ENCODE measurements at regions not wholly inside any gene's neighbourhood (a gene's known extent, or its start where the extent isn't known, plus 50 kb on each side); places are given as distances from the start of the nearest gene placed in this dataset.

DNA sequence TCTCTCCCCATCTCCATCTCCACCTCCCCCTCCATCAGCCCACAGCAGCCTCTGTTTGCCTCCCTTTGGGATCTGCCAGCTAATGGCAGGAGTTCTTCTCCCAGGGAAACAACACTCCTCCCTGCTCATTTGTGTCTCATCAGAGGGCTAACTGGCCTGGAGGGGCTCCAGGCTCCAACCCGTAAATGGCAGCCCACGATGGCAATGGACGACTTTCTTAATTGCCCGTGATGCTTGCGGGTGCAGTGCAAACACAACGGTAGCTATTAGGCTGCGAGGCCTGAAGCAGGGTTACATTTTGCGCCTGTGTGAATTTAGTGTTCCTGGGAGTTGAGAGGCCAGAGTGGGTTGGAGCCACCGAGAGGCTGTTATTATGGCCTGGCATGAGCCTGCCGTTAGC is 285.1 kb downstream of the TNS1 start:
- no peak for DNase-seq

DNA sequence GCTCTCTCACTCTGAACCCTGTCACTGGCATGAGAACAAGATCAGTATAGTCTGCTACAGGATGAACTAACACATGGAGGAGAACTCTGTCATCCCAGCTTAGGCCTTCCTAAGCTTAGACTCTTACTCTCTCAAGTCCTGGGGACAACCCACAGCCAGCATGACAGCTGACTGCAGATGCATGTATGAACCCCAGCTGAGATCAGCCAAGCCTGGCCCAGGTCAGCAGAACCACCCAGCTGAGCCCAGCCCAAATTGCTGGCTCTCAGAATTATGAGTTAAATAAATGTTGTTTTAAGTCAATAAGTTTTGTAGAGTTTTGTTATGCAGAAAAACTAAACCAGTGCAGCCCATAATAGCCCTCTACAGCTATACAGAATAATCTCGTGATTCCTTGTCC is 287.3 kb downstream of the TNS1 start:
- no peak for DNase-seq

DNA sequence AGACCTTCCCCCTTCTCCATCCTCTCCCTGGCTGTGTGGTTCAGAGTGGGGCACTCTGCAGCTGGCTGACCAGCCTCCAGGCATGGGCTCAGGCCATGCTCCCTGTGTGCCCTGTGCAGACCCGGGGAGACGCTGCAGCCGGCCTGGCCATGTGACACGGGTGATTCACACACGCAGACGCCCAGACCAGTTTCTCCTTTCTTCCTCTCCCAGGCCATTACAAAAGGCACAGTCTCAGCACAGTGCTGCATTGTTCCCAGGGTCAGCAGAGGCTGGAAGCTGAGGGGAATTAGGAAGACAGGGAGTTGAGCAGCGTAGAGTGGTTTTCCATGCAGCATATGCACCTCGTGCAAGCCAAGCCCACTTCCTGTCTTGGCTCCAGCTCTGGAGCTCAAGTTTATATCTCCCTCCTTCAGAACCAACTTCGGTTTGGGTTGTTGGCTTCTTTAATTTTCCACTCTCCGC is 288.5 kb downstream of the TNS1 start:
- DNase-seq: no peak

DNA sequence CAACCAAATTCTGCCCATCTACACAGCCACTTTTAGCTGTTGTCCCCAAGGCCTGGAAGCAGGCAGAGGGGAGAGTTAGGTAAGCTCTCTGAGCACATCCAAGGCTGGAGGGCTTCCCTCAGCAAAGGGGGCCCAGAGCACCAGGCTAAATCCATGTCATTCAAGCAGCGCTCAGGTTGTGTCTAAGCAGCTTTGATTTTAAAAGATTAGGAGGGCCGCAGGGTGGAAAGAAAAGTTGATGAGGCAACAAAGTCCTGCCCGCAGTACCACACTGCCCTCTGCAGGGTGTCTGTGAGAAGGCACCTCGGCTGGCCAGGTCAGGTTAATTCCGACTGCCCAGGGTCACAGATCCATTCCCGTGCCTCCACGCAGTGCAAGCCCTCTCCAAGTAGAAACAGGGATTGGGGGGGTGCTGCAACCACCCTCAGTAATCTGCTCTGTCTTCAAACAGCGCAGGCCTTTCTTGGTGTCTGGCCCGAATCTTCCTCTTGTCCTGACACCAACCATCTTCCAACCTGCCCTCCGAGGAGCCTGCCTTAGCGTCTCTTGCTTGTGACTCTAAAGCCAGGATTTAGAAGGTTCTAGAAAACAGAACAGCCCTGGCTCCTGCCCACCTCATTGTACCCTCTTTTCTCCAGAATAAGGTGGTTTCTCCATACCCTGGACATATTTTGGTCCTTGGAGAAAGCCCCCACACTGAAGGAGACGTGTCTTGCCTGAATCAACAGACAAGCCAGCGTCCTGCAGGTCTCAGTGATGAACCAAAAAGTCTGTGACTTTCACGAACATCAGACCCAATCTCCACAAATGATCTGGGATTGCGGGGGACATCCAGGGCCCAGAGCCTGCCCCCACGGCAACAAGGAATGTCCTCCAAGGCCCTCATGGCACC is 289.2 kb downstream of the TNS1 start:
- peak; percentile 51 for DNase-seq

DNA sequence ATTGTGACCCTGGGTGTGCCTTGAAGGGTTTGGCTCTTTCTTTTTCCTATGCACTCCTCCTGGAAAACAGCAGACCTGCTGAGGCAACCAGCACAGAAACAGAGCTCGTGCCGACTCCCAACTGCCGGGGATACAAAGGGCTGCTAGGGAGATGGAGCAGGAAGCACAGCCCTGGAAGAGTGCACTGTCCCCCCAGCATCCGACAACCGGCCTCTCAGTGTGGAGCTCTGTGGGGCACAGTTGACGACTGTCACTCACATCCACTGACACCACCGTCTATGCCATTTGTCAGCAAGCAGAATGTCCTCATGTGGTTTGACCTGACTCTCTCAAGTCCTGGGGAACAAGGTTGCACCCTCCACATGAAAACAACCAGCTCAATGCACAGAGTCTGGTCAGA is 290.4 kb downstream of the TNS1 start:
- no peak for DNase-seq

DNA sequence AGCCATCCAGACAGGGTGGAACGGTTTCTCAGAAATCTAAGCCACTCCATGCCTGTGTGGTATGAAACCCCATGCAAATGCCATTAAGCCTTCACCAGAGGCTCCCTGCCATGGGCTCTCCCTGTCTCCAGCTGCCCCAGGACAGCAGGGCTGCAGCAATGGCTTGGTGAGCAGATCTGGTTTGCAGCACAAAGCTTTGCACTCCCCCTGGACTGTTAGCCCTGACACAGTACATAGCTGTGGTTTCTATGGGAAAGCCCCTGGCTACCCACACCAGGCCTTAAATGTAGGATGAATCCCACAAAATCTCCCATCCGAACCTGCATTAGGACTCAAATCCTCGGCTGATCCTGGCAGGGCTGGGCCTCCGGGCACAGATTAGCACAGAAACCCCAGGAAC is 291.6 kb downstream of the TNS1 start:
- no peak for DNase-seq

DNA sequence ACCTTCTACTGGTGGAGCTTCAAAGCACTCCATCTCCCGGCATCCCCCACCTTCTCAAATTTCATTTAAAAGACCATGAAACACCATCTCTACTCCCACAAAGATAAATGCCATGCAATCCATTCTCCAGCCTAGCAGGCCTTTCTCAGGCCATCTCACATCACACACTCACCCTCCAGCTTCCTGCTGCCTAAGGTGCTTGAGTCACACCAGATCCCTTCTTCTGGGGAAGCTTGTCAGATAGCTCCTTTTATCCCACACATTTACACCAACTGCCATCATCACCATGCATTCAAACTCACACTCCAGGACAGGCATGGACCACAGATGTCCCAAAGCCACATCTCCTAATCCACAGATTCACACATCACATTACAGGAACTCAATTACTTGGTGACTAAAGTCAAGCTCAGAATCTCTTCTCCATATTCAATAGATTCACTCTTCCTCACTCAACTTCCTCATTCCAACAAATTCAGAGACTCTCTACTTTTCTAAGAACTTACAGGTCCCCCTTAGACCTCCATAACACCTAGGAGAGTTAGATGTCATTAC is 292.5 kb downstream of the TNS1 start:
- DNase-seq: no peak

DNA sequence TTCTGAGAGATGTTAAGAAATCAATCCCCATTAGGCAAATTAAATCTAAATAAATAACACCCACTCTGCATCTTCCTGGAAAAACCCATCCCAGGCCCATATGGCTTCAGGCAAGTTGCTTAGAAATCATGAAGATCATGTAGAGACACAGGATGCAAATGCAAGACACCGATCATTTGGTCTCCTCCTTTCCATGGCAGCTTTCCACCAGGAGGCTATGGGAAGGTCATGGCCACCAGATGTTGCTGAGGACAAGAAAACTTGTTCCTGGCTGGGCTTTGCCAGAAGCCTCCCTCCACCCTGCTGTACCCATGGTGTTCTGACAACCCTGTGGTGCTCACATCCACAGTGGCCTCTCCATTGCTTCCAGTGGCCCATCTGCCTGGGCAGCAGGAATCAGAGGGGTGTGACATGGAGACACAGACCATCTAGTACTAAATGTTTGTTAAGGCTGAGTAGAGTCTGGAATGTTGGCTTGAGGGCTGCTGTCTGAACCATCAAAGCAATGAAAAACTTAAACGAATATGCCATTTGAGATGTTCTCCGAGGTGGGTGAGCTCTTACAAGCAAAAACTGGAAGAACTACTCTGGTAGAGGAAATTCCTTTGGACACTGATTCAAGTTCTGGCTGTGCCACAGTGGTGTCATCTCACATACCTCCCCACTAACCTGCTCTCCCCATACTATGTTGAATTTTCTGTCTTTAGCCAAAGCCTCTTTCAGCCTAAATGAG is 293.2 kb downstream of the TNS1 start:
- no peak for DNase-seq

DNA sequence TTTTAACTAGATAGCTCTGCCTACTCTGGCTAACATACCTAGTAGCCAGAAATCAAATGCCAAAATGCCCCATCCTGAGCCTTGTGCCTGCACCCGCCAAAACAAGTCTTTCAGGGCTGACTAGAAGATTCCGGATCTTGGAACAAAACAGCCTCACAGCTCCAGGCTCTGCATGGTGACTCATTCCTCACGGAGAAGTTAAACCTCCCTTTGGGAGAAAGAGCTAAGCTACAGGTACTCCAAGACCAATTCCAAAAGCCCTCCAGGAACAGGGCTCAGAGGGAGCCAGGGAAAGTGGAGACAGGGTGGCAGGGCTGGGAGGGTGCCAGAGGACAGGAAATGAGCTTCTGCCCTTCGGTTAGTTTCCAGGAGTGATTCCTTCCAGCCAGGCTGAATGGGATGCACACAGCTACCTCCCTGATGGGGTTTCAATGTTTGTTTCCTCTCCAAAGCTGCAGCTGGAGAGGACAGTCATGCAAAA is 295.6 kb downstream of the TNS1 start:
- DNase-seq: no peak

DNA sequence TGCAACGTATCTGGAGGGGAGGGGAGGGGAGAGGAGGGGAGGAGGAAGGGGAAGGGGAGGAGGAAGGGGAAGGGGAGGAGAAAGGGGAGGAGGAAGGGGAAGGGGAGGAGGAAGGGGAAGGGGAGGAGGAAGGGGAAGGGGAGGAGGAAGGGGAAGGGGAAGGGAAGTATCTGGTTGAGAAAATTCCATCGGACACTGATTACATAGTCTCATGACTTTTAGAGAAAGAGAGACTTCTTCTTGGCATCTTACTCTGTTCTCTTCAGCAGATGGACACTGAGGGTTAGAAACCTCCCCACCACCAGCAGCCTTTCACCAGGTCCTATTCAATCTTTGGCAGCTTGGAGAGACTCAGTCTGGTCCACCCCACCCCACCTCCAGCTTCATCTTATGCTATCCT is 296.3 kb downstream of the TNS1 start:
- DNase-seq: no peak

DNA sequence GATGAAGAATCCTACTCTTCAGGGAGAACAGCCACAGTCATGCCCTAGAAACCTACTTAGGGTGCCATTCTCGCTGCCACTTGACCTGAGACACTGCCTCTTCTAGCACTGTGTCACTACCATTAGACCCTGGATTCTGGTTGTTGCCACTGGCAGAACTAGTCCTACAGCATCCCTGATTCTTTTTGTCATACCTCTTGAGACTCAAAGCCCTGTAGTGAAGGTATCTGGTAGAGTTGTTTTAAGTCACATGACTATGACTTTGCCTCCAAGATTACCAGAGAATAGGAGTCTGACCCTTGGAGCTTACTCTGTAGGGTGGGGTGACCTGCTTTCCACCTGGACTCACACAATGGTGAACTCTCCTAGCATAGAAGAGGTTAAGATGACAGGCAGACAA is 296.7 kb downstream of the TNS1 start:
- no peak for DNase-seq

DNA sequence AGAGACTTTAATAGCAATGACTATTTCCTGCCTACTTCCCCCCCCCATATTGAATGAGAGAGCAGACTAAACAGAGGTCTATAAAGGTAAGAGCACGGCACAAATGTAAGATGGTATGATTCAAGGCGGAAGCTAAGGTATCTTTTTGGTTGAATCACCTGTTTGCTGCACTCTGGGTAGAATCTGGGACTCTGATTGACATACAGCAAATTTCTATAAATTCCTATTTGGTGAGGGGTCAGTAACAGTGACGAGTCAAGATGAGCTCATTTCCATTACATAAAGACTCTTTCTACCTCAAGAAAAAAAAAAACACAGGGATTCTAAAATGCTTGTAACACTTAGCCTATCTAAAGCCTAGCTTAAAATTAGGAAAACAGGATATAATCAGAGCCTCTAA is 297.3 kb downstream of the TNS1 start:
- DNase-seq: no peak

DNA sequence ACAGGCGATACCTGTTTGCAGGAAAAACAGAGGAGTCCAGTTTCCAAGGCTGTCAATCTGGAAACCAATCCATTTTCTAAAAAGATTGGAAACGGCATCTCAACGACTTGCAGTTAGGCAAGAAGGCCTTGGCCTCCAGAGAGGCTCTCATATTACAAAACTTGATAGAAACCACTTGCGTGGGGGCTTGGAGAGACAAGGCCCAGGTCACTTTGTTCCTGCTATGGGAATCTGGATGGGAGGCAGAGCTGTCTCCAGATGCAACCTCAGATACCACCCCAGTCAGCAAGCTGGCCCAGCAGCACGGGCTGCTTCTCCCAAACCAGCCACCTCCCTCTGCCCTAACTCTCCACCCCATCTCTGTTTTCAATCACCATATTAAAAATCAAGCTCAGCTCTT is 298.8 kb downstream of the TNS1 start:
- no peak for DNase-seq

DNA sequence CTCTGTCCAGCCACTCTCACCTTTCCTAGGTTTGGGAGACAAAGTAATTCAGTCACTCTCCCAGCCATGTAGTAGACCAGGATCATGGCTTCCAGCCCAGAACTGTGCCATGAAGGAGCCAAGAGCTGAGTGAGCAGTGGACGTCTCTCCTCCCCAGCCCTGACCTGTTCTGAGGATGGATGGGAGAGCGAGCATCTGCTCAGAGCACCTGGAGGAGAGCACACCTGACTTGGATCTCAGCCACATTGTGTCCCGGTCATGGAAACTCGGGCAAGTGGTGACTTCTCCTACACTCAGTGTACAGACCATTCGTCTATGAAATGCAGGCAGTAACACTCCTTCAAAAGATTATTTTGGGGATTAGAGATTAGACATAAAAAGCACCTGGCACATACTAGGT is 299.7 kb downstream of the TNS1 start:
- no peak for DNase-seq

DNA sequence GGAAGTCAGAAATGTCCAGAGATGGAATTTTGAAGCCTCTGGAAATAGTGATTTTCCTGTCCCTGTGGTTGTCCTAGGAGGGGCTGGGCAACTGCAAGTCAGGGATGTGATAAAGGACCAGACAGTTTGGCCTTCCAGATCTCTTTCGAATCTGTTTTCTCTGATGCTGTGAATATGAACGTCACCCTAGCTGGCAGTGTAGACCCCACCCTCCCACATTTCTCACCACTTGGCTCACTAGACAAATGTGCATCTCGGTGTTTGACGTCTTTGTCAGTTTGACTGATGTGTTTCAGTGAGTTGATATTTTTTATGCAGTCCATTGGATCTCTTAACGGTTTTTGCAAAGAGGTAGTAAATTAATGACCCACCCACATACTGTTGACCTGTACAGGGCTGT is 301.2 kb downstream of the TNS1 start:
- no peak for DNase-seq

DNA sequence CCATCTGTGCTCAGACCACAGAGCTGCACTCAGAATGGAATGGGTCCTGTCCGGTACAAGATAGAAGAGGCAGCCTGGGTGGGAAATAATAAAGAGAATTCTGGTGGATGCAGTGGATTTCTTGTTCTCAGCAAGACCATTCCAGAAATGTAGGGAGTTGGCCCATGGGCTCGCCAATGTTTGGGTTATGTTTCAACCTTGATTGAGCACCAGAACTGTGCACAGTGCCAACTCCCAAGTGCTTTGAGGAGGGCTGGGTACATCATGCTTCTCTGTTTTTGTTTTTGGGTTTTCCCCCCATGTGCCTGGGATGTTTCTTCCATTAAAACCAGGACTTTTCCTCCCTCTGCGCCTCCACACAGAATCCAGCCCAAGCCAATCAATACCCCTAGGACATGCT is 304.1 kb downstream of the TNS1 start:
- no peak for DNase-seq

DNA sequence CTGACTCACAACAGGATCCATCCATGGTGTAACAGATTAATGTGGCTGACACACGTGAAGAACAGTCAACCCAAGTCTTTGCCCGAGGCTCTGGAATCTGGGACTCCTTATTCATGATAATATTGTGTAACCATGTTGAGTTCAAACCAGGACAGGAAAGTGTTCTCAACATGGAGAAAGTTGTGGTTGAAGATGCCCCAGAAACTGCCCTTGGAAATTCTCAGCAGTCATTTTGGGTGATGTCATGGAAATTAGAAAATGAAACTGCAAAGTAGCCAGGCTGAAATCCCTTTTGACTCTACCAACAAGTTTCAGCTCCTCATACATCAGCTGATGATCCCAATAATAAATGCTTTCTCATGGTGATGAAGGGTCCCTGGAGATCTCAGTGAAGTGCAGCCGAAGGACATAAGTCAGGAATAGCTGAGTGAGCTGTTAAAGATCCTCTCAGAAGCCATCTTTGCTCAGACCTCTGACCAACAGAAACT is 307.7 kb downstream of the TNS1 start:
- no peak for DNase-seq

DNA sequence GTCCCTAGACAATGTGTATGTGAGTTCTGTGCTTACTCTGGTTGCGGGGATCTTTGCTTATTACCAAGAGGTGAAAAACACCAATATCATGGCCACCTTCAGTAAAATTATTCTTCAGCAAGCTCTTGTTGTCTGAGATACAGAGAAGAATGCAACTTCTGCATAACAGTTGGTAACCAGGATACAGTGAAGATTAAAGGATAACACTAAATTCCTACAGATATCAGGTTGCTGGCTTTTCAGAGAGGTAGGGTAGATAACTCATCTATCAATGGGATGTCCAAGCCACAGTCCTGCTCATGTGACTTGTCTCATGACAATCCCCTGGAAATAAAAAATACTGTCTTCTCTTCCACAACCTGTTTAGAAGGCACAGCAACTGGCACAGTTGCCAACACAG is 308.5 kb downstream of the TNS1 start:
- no peak for DNase-seq

DNA sequence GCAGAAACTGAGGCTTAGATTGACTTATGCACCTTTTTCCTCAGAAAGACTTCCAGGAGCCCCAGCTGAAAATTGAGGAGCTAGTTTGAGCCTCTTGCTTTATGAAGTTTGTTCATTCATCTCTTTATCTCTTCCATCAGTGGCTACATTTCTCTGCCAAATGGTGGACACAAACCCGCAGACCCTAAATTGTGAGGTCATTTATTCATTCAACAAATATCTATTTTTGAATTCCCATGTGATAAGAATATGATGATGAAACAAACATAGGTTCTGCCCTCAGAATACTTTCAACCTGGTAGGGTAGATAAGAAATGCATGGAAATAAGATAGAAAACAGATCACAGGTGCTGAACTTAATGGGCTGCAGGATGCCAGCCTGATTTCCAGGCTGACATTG is 309.4 kb downstream of the TNS1 start:
- no peak for DNase-seq

DNA sequence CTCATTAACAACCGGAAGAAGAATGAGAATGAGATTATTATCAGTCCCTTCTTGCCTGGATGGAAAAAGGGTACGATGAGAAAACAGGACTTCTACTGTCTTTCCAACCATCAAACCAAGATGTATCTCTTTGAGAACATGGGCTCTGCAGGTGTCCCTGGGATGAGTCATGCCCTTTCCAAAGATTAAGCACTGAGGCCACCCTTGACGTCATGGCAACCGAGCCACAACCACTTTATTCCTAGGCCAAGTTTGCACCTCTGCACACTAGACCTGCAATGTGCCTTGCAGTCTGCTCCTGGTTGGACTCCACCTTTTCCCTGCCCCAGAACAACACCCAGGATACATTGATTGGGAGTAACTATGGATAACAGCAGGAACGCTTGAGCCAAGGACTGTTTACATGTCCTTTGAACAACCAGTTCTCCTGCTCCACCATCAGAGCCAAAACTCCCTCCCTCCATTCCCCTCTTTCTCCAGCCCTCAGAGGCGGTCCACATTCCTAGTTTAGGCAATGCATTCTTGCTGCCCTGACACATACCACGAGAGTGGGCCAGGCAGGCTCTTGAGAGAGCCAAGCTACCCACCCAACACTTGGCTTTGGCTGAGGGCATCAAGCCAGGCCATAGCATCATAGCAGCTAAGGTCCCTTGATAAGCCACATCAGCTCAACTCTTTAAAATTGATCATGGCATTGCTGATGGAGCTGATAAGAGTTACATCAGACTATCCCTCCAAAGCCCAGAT is 310.7 kb downstream of the TNS1 start:
- no peak for DNase-seq

DNA sequence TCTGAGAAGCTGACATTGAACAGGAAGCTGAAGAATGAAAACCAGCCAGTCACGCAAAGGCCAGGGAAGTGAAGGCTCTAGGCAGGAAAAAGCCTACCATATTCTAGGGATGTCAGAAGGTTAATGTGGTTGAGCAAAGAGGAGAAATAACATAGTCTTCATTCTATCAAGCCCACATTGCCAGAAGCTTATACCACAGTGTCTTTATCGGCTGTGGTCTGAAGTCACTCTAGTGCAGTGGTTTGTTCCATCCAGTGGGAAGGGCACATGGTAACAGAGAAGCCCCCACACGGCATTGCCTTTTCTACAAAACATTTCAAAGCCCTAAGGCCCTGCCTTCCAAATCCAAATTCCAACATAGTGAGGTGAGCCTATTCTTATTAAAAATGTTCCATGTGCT is 311.3 kb downstream of the TNS1 start:
- DNase-seq: no peak

DNA sequence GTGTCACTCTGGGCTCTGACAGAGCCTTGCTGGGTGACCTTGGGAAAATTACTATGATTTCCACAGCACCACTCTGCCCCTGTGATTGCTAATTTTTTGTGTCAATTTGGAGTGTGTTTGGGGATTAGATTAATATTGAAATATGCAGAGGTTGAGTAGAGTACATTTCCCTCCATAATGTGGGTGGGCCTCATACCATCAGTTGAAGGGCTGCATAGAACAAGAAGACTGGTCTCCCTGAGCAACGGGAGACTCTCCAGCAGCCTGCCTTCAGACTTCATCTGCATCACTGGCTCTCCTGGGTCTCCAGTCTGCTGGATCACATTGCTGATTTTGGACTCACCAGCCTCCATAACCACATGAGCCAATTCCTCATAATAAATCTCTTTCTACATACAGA is 313.7 kb downstream of the TNS1 start:
- no peak for DNase-seq

DNA sequence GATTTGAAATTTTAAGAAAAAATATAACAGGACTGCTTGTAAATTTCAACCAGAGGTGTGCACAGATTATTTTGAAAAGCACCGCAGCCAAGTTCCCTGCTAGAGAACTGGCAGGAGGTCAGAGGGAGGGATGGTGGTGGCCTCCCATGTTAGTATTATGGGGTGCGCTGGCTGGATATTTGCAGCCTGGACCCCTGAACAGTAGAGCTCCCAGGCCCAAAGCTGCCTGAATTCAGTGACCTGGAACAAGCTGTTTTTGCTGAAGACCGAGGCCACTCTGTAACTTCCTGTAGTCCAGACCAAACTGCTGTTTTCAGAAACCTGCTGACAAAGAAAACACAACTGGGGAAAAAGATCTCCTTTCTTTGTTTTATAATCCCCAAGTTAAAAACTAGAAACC is 314.3 kb downstream of the TNS1 start:
- no peak for DNase-seq

All from effector CD8-positive, alpha-beta T cell (primary cell).